Gastrocnemius medialis (tissue), 4 donors: ENCODE measurements at regions not wholly inside any gene's neighbourhood (a gene's known extent, or its start where the extent isn't known, plus 50 kb on each side); places are given as distances from the start of the nearest gene placed in this dataset.
"Not testable (repeated sequence)": the region's sequence is repeated elsewhere in the genome, so short reads cannot be mapped to it uniquely, and the experiment has no call there.

Source experiments
- CTCF ChIP-seq, 5 experiments: fragments of 450-650 bp in 3 of 5; fragments of 200-600 bp in 2 of 5; sonication (generic) in 2 of 5; IDR thresholded peaks in 4 of 5; conservative IDR thresholded peaks in 1 of 5; 1 replicate in 4 of 5; 2 replicates in 1 of 5; pipeline ENCODE4 v1.5.1; 2016 to 2019; ENCODE audit warnings: antibody characterized with exemption in 5 of 5, mild to moderate bottlenecking in 3 of 5, moderate library complexity in 3 of 5
- POLR2A ChIP-seq, 2 donors: fragments of 450-650 bp; IDR thresholded peaks; one replicate each; pipeline ENCODE4 v1.6.1; 2017; ENCODE audit warnings: antibody characterized with exemption in 2 of 2, mild to moderate bottlenecking in 2 of 2, moderate library complexity in 2 of 2

- TF ChIP-seq POLR2A (IDR thresholded peaks at IDR 0.05); CTCF (IDR thresholded peaks at IDR 0.05 in 4 of 5, conservative IDR thresholded peaks at IDR 0.05 in 1 of 5): not testable (repeated sequence)
Measured at GRCh38 chr13:100776686-100777085, 102.1 kb upstream of the TMTC4 start.
